Bronchial epithelial cell (primary cell): ENCODE measurements at regions not wholly inside any gene's neighbourhood (a gene's known extent, or its start where the extent isn't known, plus 50 kb on each side); places are given as distances from the start of the nearest gene placed in this dataset.
"Not testable (repeated sequence)": the region's sequence is repeated elsewhere in the genome, so short reads cannot be mapped to it uniquely, and the experiment has no call there.

Experiments
- DNase-seq: peaks from one replicate; pipeline ENCODE4 v3.0.0-alpha.2; 2010; ENCODE audit warnings: low read depth
- FAIRE-seq: peaks from 2 replicates; lab custom pipeline; 2011; peaks lifted over from hg19 to GRCh38; lab: Jason Lieb, UNC
- H3K27me3 ChIP-seq: 2 replicates; pipeline ENCODE4 v1.5.1; 2011; ENCODE audit warnings: low read length; ENCODE audit not compliant: control insufficient read depth, insufficient read depth
- H3K36me3 ChIP-seq: 2 replicates; pipeline ENCODE4 v1.5.1; 2011; ENCODE audit warnings: low read length; ENCODE audit not compliant: control insufficient read depth, insufficient read depth
- H3K4me3 ChIP-seq: 2 replicates; pipeline ENCODE4 v1.5.1; 2011; ENCODE audit warnings: mild to moderate bottlenecking, low read depth, low read length, control low read depth
- TF ChIP-seq, protein P1 (sequence below): IDR thresholded peaks from 2 replicates; pipeline ENCODE4 v1.5.1; 2011; ENCODE audit warnings: mild to moderate bottlenecking, moderate library complexity, low read length, control low read depth, inconsistent platforms; ENCODE audit not compliant: insufficient read depth, severe bottlenecking

- no peak for DNase-seq
- Histone ChIP-seq H3K36me3 (no peaks in the 10 kb centered on the region), H3K4me3 (no peak overlapping the region), H3K27me3 (no peaks in the 10 kb centered on the region)
- TF ChIP-seq, protein P1, sequence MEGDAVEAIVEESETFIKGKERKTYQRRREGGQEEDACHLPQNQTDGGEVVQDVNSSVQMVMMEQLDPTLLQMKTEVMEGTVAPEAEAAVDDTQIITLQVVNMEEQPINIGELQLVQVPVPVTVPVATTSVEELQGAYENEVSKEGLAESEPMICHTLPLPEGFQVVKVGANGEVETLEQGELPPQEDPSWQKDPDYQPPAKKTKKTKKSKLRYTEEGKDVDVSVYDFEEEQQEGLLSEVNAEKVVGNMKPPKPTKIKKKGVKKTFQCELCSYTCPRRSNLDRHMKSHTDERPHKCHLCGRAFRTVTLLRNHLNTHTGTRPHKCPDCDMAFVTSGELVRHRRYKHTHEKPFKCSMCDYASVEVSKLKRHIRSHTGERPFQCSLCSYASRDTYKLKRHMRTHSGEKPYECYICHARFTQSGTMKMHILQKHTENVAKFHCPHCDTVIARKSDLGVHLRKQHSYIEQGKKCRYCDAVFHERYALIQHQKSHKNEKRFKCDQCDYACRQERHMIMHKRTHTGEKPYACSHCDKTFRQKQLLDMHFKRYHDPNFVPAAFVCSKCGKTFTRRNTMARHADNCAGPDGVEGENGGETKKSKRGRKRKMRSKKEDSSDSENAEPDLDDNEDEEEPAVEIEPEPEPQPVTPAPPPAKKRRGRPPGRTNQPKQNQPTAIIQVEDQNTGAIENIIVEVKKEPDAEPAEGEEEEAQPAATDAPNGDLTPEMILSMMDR, result no peak
- FAIRE-seq, result no peak
Measured at GRCh38 chr6:63510849-63511248, 61.4 kb upstream of the LOC128125822 start.

DNA sequence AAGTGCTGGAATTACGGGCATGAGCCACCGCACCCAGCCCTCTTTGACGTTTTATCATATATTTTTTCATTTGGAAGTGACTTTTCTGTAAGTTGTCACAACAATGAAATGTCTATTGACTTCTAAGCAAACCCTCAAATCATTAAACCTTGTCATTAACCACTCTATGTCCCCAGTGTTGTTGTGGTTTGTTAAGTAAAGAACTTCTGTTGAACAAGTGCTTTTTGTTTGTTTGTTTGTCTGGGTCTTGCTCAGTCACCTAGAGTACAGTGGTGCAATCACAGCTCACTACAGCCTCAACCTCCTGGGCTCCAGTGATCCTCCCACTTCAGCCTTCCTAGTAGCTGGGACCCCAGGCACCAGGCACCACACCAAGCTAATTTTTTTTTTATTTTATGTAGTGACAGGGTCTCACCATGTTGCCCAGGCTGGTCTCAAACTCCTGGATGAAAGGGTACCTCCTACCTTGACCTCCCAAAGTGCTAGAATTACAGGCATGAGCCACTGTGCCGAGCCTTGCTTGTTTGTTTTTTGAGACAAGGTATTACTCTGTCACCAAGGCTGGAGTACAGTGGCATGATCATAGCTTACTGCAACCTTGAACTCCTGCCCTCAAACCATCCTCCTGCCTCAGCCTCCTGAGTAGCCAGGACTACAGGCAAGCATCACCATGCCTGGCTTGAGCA lies 57.6 kb upstream of the LOC128125822 start:
- H3K36me3 ChIP-seq, result no peaks in the 10 kb centered on the region
- no peak for DNase-seq
- no peak for FAIRE-seq
- no peak overlapping the region for H3K4me3 ChIP-seq
- TF ChIP-seq, protein P1, result no peak
- H3K27me3 ChIP-seq, result no peaks in the 10 kb centered on the region

DNA sequence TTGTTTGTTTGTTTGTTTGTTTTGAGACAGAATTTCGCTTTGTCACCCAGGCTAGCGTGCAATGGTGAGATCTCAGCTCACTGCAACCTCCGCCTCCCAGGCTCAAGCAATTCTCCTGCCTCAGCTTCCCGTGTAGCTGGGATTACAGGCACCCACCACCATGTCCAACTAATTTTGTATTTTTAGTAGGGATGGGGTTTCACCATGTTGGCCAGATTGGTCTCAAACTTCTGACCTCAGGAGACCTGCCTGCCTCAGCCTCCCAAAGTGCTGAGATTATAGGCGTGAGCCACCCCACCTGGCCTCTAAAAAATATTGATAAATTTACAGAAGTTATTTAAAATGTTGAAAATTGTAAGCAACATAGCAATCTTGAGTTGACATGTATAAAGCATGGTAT lies 57.1 kb upstream of the LOC128125822 start:
- H3K36me3 ChIP-seq, H3K4me3 ChIP-seq, DNase-seq, FAIRE-seq, H3K27me3 ChIP-seq: not testable (repeated sequence)

GRCh38 chr6:63516186-63516944 lies 55.9 kb upstream of the LOC128125822 start:
- FAIRE-seq, result no peak
- no peak overlapping the region for H3K4me3 ChIP-seq
- TF ChIP-seq, protein P1, result no peak
- DNase-seq, result peak; percentile 44
- no peaks in the 10 kb centered on the region for H3K27me3 ChIP-seq
- H3K36me3 ChIP-seq, result no peaks in the 10 kb centered on the region

- Histone ChIP-seq H3K27me3 (no peaks in the 10 kb centered on the region), H3K36me3 (no peaks in the 10 kb centered on the region), H3K4me3 (no peak overlapping the region)
- TF ChIP-seq, protein P1, result no peak
- DNase-seq (no peak), FAIRE-seq (no peak)
Measured at GRCh38 chr6:63517221-63517620, 55.1 kb upstream of the LOC128125822 start.

DNA sequence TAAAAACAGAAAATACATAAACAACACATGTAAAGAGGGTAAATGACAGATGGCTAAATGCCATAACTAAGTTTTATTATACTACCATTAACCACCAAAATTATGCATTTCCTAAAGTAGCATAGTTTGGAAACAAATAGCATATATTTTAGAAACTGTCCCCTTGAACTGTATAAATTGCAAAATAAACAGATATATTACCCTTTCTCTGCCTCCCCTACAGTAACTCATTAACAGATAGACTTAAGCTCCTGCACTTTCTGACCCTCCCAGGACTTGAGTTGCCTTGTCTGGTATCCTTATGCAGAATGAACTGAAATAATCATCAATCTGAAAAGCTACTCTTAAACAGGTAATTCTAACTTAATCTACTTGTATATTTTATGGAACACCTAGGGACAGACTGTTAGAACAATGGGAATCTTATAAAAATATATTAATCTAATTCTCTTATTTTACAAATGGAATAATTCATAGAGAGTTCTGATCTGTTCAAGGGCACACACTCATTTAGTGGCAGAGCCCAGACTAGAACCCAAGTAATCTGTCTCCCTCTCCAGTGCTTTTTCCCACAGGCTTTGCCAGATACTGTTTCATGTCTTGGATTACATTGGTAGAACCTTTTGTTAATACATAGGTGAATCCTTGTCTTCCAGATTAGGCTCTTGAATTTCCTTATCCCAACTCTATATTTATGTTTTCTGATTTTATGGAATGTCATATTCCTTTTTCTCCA lies 50.6 kb upstream of the LOC128125822 start:
- TF ChIP-seq, protein P1, result no peak
- H3K4me3 ChIP-seq, result no peak overlapping the region
- H3K27me3 ChIP-seq, result no peaks in the 10 kb centered on the region
- no peaks in the 10 kb centered on the region for H3K36me3 ChIP-seq
- FAIRE-seq, result no peak
- no peak for DNase-seq
